SK-N-SH treated with all-trans-retinoic acid at 6 μM for 48 hours (cell line): ENCODE measurements at regions not wholly inside any gene's neighbourhood (a gene's known extent, or its start where the extent isn't known, plus 50 kb on each side); places are given as distances from the start of the nearest gene placed in this dataset.

Experiments used
- ATAC-seq: fragments of 200-7000 bp; cut with Tn5 transposase; 3 replicates; pipeline ENCODE4 v1.9.1; 2020; ENCODE audit warnings: mild to moderate bottlenecking, moderate library complexity
- ARNTL ChIP-seq: fragments of 450-650 bp; formaldehyde crosslinking; IDR thresholded peaks from 2 replicates; pipeline ENCODE4 v1.5.0; 2020; ENCODE audit warnings: low read depth, mild to moderate bottlenecking, moderate library complexity, borderline replicate concordance
- BACH2 ChIP-seq: fragments of 250-450 bp; sonication (Bioruptor Pico); IDR thresholded peaks from 2 replicates; pipeline ENCODE4 v1.9.0; 2021; ENCODE audit warnings: mild to moderate bottlenecking, borderline replicate concordance
- CREB5 ChIP-seq: fragments of 250-450 bp; sonication (Bioruptor Pico); IDR thresholded peaks from 2 replicates; pipeline ENCODE4 v1.5.1; 2020; ENCODE audit warnings: low read depth, mild to moderate bottlenecking, moderate library complexity
- CSDC2 ChIP-seq: fragments of 250-450 bp; sonication (Bioruptor Pico); IDR thresholded peaks from 2 replicates; pipeline ENCODE4 v1.5.0; 2020; ENCODE audit warnings: mild to moderate bottlenecking, moderate library complexity
- CSRNP3 ChIP-seq: fragments of 250-450 bp; sonication (Bioruptor Pico); IDR thresholded peaks from 2 replicates; pipeline ENCODE4 v1.5.1; 2021; ENCODE audit warnings: mild to moderate bottlenecking, moderate library complexity
- GLIS3 ChIP-seq: fragments of 250-450 bp; sonication (Bioruptor Pico); IDR thresholded peaks from 2 replicates; pipeline ENCODE4 v1.5.0; 2020; ENCODE audit warnings: mild to moderate bottlenecking, moderate library complexity
- ISL1 ChIP-seq: fragments of 250-450 bp; sonication (Bioruptor Pico); IDR thresholded peaks from 2 replicates; pipeline ENCODE4 v2.1.2; 2022; ENCODE audit warnings: mild to moderate bottlenecking, moderate library complexity
- OSR1 ChIP-seq: fragments of 250-450 bp; sonication (Bioruptor Pico); IDR thresholded peaks from 2 replicates; pipeline ENCODE4 v1.8.0; 2022; ENCODE audit warnings: moderate library complexity, mild to moderate bottlenecking, inconsistent platforms
- PATZ1 ChIP-seq: fragments of 250-450 bp; sonication (Bioruptor Pico); IDR thresholded peaks from 2 replicates; pipeline ENCODE4 v1.8.0; 2020; ENCODE audit warnings: mild to moderate bottlenecking, moderate library complexity, borderline replicate concordance
- POU6F1 ChIP-seq: fragments of 250-450 bp; sonication (Bioruptor Pico); IDR thresholded peaks from 2 replicates; pipeline ENCODE4 v1.8.0; 2021; ENCODE audit warnings: low read depth, mild to moderate bottlenecking, moderate library complexity, borderline replicate concordance
- PPARA ChIP-seq: fragments of 250-450 bp; sonication (Bioruptor Pico); IDR thresholded peaks from 2 replicates; pipeline ENCODE4 v1.5.0; 2020; ENCODE audit warnings: mild to moderate bottlenecking, borderline replicate concordance
- RARB ChIP-seq: fragments of 250-450 bp; sonication (Bioruptor Pico); IDR thresholded peaks from 2 replicates; pipeline ENCODE4 v1.8.0; 2021; ENCODE audit warnings: mild to moderate bottlenecking, moderate library complexity
- SNAI2 ChIP-seq: fragments of 250-450 bp; sonication (Bioruptor Pico); IDR thresholded peaks from 2 replicates; pipeline ENCODE4 v1.5.0; 2020; ENCODE audit warnings: mild to moderate bottlenecking, moderate library complexity
- TCF4 ChIP-seq: fragments of 250-450 bp; sonication (Bioruptor Pico); IDR thresholded peaks from 2 replicates; pipeline ENCODE4 v1.8.0; 2021; ENCODE audit warnings: mild to moderate bottlenecking, moderate library complexity, borderline replicate concordance
- TOX ChIP-seq: fragments of 250-450 bp; sonication (Bioruptor Pico); IDR thresholded peaks from 2 replicates; pipeline ENCODE4 v1.8.0; 2021; ENCODE audit warnings: mild to moderate bottlenecking, moderate library complexity, borderline replicate concordance
- TSHZ2 ChIP-seq: fragments of 250-450 bp; sonication (Bioruptor Pico); IDR thresholded peaks from 2 replicates; pipeline ENCODE4 v1.5.0; 2020; ENCODE audit warnings: mild to moderate bottlenecking, moderate library complexity
- ZC3H10 ChIP-seq: fragments of 250-450 bp; sonication (Bioruptor Pico); IDR thresholded peaks from 2 replicates; pipeline ENCODE4 v1.5.1; 2021; ENCODE audit warnings: mild to moderate bottlenecking, moderate library complexity
- ZFP30 ChIP-seq: fragments of 450-650 bp; formaldehyde crosslinking; IDR thresholded peaks from 2 replicates; pipeline ENCODE4 v1.5.0; 2022; ENCODE audit warnings: mild to moderate bottlenecking, moderate library complexity
- ZNF8 ChIP-seq: fragments of 450-650 bp; formaldehyde crosslinking; IDR thresholded peaks from 2 replicates; pipeline ENCODE4 v1.5.0; 2020; ENCODE audit warnings: mild to moderate bottlenecking, moderate library complexity

- TF ChIP-seq TCF4 (CRISPR knock-in tag) (no peak), GLIS3 (no peak), CSDC2 (CRISPR knock-in tag) (no peak), BACH2 (no peak), ZNF8 (CRISPR knock-in tag) (no peak), TSHZ2 (CRISPR knock-in tag) (no peak), PATZ1 (CRISPR knock-in tag) (no peak), OSR1 (CRISPR knock-in tag) (no peak), PPARA (no peak), ISL1 (no peak), ZFP30 (CRISPR knock-in tag) (no peak), ZC3H10 (no peak), POU6F1 (CRISPR knock-in tag) (no peak), RARB (CRISPR knock-in tag) (no peak), CREB5 (CRISPR knock-in tag) (no peak), TOX (CRISPR knock-in tag) (no peak), CSRNP3 (CRISPR knock-in tag) (no peak)
- ATAC-seq = no peak
These were observed 217.9 kb upstream of the KLHL4 start for GRCh38 chrX:87299563-87300160.

- ATAC-seq = no peak
- TF ChIP-seq PATZ1 (CRISPR knock-in tag) (no peak), GLIS3 (no peak), PPARA (no peak), SNAI2 (no peak), CSRNP3 (CRISPR knock-in tag) (no peak), ZNF8 (CRISPR knock-in tag) (no peak), TOX (CRISPR knock-in tag) (no peak), ARNTL (no peak), ZFP30 (CRISPR knock-in tag) (no peak), BACH2 (no peak), ZC3H10 (no peak), TSHZ2 (CRISPR knock-in tag) (no peak), POU6F1 (CRISPR knock-in tag) (no peak)
These were observed 206.8 kb upstream of the KLHL4 start for GRCh38 chrX:87310780-87311179.
